HG03575 (cell line): ENCODE measurements at regions not wholly inside any gene's neighbourhood (a gene's known extent, or its start where the extent isn't known, plus 50 kb on each side); places are given as distances from the start of the nearest gene placed in this dataset.

Source experiments
- ATAC-seq: cut with Tn5 transposase; IDR thresholded peaks from one replicate; pipeline ENCODE4 v1.9.1; 2021; ENCODE audit not compliant: unreplicated experiment, insufficient number of reproducible peaks, low FRiP score; ENCODE audit errors: extremely low read depth

DNA sequence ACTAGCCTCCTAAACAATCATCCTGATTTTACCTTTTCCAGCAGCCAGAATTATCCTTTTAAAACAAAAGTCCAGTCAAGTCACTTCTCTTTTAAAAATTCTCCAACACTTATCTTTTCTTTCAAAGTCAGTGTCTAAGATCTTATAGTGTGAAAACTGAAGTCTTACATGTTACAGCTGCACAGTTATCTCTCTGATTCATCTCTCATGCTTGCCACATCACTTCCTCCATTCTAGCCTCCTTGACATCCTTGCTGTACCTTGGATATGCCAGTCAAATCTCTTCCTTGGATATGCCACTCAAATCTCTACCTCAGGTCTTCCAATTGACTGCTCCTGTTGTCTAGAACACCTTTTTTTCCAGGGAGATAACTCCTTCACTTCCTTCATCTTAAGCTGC is 361.7 kb upstream of the FTMT start:
- no peak for ATAC-seq

DNA sequence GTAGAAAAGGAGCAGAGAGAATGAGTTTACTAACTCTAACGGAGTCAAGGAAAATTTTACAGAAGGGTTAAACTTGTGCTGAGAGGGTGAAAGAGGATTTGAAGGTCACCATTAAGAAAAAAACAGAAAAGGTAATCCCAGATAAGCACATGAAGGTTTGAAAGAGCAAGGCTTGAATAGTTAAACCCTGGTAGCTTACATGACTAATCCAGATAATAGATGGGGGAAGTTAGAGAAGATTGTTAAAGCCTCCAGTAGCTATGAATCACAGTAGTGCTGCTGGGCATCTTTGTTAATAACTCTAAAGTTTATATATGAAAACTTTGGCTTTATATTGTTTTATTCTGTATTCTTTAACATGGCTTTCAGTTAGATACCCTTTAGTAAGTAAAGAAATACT is 354.5 kb upstream of the FTMT start:
- ATAC-seq, result no peak

DNA sequence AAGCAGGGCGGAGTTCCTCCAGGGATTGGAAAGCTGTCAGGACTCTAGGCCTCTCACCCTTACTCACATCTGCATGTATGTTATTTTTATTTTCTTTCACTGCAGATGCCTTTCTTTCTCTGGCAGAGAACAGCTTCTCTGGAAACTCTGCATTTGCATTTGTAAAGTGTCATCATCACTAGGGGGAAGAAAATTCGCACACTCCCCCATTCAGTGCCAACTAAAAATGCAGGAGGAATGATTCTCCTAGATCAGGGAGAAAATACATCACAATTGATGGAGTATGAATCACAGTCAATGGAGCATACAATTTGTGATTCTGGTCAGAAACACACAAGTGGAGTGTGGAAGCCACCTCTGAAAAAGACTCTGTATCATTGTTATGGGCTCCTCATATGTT is 351.4 kb upstream of the FTMT start:
- ATAC-seq, result no peak

DNA sequence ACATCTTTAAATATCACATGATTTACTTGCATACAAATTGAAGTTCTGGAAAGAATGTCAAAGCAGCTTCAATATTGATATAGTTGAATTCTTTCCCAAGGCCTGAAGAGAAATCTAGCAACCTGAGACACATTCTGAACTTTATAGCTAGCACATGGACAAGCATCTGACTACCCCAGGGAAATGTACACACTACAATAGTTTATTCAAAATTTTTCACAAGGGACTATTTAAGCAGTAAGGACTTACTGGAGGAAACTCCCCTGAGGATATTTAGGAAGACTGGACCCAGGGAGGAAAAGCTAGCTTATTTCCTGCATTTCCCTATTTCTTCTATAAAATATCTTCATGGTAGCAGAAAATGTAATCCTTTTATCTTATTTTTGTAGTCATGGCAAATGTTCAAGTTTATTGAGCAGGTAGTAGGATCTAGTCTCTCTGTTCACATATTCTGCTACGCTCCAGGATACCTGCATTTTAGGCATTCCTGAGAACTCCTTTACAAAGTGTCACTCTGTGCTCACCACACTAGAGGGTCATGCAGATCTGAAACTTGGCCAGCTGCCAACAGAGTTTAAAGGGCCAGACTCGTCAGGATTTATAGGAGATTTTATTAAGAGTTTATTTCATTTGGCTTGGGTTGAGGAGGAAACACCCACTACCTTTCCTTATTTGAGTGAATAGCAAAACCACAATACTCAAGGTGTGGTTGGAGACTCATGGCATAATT is 348.4 kb upstream of the FTMT start:
- ATAC-seq, result no peak

DNA sequence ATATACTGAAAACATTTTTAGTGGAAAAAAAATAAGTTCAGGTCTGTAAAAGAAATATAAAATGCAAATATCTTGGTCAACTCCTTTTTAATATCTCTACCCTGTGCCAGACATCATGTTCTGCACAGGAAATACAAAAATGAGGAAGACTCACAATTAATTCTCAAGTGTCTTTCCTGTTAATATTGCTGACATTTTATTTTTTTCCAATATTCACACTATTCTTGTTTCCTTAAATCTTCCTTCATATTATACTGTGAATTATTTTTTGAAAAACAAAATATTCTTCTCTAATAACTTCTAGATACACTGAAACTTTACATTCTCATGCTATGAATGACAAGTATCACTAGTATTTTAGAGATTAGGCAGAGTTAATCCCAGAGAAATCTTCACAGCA is 334.7 kb upstream of the FTMT start:
- no peak for ATAC-seq

DNA sequence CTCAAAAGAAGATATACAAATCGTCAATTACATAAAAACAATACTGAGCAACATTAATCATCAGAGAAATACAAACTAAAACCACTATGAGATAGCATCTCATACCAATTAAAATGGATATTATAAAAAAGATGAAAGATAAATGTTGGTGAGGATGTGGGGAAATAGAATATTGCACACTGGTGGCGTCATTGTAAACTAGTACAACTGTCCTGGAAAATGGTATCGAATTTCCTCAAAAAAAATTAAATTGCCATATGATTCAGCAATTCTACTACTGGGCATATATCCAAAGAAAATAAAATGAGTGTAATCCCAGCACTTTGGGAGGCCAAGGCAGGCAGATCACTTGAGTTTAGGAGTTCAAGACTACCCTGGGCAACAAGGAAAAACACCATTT is 326.0 kb upstream of the FTMT start:
- ATAC-seq, result no peak

DNA sequence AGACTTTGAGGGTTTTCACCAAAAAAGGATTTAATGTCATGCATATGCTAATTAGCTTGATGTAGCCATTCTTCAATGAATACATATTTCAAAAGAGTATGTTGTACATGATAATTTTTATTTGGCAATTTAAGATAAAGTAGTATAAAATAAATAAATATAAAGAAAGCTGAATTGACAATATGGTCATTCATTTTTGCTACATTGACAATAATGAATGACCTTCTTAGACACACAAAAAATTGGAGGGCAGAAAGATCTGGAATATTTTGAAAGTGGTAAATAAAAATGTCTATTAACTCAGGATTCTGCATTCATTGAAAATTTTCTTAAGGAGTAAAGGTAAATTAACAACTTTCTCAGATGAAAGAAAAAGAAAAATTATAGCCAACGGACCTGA is 324.8 kb upstream of the FTMT start:
- no peak for ATAC-seq

DNA sequence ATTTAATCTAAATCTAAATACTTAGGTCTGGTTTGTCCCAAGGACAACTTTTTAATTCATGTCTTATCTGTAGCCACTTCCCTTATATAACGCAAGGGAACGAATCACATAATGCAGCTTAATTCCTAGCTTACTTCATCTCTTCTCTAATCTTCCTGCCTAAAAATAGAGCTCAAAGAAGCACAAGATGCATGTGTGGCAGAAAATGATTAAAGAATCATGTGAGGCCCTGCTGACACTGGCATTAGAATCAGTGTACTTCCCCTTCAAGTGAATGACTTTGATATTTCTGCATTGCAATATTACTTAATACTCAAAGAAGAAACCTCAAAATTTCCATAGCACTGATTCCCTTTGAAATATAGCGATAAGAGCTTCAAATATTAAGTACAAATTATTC is 317.9 kb upstream of the FTMT start:
- ATAC-seq, result no peak

DNA sequence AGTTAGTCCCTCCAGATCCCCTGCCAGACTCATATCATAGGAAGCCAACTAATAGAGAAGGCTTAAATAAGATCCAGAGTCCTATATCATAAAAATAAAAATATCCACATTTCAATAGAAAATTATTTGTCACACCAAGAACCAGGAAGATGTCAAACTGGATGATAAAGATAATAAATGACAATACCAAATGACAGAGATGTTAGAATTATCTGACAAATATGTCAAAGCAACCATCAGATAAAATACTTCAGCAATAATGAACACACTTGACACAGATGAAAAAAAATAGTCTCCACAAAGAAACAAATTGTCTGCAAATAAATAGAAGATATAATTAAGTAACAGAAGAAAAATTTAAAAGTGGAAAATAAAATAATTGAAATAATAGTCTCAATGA is 300.7 kb upstream of the FTMT start:
- ATAC-seq, result no peak

DNA sequence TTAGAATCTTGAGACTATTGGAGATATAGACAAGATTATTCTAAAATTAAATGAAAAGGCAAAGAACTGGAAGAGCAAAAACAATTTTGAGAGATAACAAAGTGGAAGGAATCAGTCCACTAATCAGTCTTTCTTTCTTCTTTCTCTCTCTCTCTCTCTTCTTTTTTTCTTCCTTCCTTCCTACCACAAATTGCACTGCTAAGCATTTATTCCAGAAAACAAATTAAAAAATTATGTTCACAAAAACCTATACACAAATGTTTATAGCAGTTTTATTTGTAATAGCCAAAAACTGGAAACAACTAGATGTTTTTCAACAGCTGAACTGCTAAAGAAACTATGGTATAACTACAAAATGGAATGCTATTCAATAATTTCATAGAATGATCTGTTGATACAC is 291.9 kb upstream of the FTMT start:
- ATAC-seq, result no peak

DNA sequence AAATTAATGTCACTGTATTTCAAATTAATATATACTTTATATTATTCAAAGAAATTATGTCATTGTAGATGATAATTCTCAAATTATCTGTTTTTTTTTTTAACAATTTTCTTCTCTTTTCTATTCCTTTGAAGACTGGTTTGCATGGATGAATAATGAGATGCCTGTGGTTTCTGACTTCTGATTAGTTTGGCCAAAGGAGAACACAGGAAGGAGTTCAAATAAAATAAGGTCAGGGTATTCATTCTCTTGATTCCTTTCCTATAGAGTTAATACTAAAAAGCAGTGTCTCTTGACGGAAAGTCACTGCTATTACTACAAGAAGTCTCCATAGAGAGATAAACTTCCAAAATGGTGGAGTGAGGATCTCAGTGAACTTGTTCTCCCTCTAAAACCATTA is 279.6 kb upstream of the FTMT start:
- no peak for ATAC-seq

DNA sequence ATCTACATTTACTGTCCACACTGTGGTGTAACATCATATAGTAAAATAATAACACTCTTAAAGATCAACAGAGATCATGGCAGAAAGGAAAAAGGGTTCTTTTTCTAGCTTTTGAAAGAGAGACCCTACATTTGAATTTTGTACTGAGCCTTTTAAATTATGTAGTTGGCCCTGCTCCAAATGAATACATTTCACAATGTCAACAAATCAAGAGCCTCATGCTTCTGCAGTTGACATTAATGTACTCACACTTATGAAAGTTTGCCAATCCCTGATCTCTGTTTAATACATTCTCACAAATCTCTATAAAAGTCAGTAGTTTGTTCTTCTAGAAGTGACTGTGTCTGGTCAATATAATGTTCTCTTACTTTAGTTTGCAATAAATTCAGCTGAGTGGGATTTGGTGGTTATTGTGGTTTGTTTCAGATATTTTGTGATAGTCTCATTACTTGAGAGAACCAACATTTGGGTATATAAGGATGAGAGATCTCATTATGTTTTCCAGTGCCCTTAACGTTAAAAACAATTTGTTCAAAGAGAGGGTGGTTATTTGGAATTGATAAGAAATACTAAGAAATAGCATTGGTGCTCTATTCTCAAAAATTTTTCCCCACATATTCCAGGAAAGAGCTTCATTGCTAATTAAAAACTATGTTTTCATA is 277.8 kb upstream of the FTMT start:
- ATAC-seq, result no peak

DNA sequence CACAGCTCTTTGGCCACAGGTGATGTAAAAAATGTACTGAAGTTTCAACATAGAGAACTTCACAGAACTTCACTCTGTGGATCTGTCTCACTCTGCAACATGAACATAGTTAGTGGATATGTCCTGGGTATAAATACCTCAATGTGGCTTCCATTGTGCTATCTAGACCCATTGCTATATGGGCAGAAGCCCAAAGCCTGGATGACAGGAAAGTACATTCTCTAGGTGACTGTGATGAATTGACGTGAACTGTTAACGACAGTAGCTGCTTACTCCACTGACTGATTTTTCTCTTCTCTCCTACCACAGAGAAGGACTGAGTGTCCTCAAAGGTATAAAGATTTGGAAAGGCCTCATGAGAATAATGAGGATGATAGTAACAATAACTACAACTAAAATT is 270.1 kb upstream of the FTMT start:
- no peak for ATAC-seq

DNA sequence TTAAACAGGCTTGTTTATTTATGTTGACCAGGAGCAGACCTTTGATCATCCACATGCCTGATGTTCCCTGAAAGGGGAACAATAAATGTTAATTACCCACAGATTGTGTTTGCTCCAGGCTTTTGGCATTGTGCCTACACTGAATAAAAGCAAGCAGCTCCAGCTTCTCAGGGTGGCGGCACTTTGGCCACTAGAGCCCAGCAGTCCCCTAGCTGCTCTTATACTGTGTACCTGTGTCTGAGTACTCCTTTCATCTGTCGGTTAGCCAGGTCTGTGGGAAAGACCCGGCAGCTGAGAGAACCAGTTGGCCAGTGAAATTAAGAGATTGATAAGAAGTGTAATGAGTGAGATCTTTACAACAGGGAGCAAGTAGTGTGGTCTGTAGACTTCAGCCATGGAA is 254.8 kb upstream of the FTMT start:
- no peak for ATAC-seq

DNA sequence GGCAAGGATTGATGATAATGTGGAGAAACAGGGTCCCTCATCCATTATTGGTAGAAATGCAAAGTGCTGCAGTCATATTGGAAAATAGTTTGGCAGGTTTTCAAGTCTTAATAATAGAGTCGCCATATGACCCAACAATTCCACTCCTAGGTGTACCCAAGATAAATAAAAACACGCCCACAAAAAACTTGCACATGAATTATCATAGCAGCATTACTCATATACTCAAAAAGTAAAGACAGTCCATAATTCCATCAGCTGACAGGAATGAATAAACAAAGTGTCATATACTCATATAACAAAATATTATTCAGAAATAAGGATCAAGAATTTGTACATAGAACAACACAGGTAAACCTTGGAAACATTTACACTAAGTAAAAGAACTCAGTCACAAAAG is 242.9 kb upstream of the FTMT start:
- ATAC-seq, result no peak

DNA sequence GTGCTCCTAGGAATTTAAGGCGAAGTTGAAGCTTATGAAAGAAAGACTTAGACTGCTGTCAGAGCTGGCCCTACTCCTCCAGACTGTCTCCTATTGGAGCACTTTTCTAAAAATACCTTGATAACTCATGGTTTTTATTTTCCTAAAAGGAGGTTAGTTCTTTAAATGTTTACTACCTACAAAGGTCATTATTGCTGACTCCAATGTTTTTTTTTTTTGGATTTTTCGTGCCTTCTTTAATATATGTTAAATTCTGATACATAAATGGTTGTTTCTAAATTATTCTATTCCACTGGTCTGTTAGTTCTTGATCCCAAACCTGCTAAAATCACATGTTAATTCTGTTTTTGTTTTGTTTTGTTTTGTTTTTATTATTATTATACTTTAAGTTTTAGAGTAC is 227.6 kb upstream of the FTMT start:
- ATAC-seq, result no peak

DNA sequence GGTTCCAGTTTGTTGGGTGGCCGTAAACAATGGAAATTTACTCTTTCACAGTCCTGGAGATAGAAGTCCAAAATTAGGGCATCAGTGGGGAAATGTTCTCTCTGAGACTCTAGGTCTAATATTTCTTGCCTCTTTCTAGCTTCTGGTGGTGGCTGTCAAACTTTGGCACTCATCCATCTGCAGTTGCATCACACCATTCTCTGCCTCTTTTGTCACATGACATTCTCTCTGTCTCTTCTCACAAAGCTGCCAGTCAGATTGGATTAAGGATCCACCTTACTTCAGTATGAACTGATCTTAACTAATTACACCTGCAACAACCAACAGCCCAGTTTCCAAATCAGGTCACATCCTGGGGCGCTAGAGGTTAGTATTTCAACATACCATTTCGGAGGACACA is 222.9 kb upstream of the FTMT start:
- ATAC-seq, result no peak

DNA sequence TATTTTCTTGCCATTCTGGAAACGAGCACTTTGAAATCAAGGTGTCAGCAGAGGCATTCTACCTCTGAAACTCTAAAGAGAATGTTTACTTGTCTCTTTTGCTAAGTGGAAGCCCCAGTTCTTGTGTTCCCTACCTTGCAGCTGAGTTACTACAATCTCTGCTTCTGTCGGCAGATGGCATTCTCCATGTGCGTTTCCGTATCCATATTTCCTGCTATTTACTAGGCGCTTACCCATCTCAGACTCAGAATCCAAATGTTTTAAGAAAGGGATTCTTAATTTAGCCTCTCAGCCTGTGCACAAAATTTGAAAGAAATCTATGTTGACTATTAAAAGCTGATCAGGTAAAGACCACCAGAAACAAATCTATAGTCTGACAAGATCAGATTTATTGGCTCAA is 221.3 kb upstream of the FTMT start:
- ATAC-seq, result no peak

DNA sequence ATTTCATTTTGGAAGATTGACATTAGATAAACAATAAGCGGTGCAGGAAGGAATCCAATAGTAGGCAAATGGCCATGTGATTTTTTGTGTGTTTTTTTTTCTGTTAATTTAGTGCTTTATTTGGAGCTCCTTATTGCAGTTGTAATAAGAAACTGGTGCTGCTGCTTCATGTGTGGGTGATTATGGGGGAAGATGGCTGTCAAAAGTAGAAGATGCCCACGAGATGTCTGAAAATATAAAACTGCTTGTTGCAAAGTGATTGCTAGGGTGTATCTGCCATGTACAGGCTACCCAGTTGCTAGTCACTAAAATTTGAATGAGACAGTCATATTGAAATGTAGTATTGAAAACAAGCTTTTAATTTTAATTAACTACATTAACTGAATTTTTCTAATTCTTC is 216.7 kb upstream of the FTMT start:
- ATAC-seq, result no peak

DNA sequence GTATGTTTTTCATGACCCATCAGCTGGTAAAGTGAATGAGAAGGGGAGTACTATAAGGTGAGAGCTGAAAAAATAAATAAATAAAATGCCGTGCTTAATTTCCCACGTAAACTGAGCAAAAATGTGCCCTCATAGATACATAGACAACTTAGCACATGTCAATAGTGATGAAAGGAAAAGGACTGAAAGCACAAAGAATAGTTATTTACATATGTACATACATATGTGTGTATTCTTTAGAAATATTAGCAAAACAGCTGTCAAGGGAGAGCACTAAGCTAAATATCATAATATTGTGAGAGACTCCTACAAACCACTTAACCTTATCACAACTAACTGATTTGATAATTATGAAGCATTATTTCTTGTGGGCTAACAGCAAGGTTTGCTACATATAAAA is 213.6 kb upstream of the FTMT start:
- no peak for ATAC-seq

DNA sequence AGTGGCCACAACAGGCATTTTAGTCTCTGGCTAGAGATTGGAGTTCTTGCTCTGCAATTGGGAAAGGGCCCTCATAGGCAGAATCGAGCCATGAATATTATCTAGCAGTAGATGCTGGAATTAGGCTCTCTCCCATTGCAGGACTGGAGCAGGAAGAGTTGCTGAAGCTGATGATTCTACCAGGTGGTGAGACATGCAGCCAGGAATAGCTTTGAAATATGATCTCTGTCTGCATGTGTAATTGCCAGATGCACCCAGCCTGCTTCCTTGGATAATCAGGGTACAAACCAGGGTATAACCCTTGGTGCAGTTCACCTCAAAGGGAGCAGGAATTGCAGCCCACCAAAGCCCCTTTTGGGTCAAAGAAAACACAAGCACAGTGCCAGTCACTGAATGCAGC is 211.4 kb upstream of the FTMT start:
- ATAC-seq, result no peak
